H9 (cell line): ENCODE measurements at regions not wholly inside any gene's neighbourhood (a gene's known extent, or its start where the extent isn't known, plus 50 kb on each side); places are given as distances from the start of the nearest gene placed in this dataset.

Experiments used
- DNase-seq: peaks from one replicate; pipeline ENCODE4 v3.0.0-alpha.2; 2017
- H2AFZ ChIP-seq: one replicate; pipeline ENCODE4 v1.6.1; 2013; ENCODE audit warnings: mild to moderate bottlenecking, low read length, control low read depth, moderate library complexity
- H2AK5ac ChIP-seq: 2 replicates; pipeline ENCODE4 v1.6.1; 2013; ENCODE audit warnings: low read length, control low read depth, mixed read lengths; ENCODE audit not compliant: insufficient read length
- H2BK120ac ChIP-seq: one replicate; pipeline ENCODE4 v1.6.1; 2013; ENCODE audit warnings: low read depth, mild to moderate bottlenecking, low read length, control low read depth, inconsistent platforms; ENCODE audit not compliant: poor library complexity, severe bottlenecking
- H2BK12ac ChIP-seq: 2 replicates; pipeline ENCODE4 v1.6.1; 2013; ENCODE audit warnings: low read length, control low read depth, mixed read lengths, low read depth; ENCODE audit not compliant: insufficient read length
- H2BK15ac ChIP-seq: 2 replicates; pipeline ENCODE4 v1.6.1; 2013; ENCODE audit warnings: low read depth, low read length, control low read depth
- H2BK20ac ChIP-seq: one replicate; pipeline ENCODE4 v1.6.1; 2013; ENCODE audit warnings: low read depth, mild to moderate bottlenecking, low read length, control low read depth, inconsistent platforms; ENCODE audit not compliant: poor library complexity, severe bottlenecking
- H2BK5ac ChIP-seq: 2 replicates; pipeline ENCODE4 v1.6.1; 2013; ENCODE audit warnings: low read length, control low read depth, mixed read lengths; ENCODE audit not compliant: insufficient read length
- H3K14ac ChIP-seq: 2 replicates; pipeline ENCODE4 v1.6.1; 2013; ENCODE audit warnings: low read length, control low read depth; ENCODE audit not compliant: insufficient read depth
- H3K18ac ChIP-seq: 2 replicates; pipeline ENCODE4 v1.6.1; 2013; ENCODE audit warnings: low read depth, mild to moderate bottlenecking, mixed read lengths, low read length, control low read depth; ENCODE audit not compliant: insufficient read length
- H3K23ac ChIP-seq: 2 replicates; pipeline ENCODE4 v1.6.1; 2013; ENCODE audit warnings: low read length, control low read depth, mixed read lengths, low read depth; ENCODE audit not compliant: insufficient read length
- H3K23me2 ChIP-seq: 2 replicates; pipeline ENCODE4 v1.6.1; 2013; ENCODE audit warnings: low read depth, mild to moderate bottlenecking, mixed read lengths, low read length, control low read depth; ENCODE audit not compliant: insufficient read length, poor library complexity, severe bottlenecking
- H3K27ac ChIP-seq: 2 replicates; pipeline ENCODE4 v1.5.1; 2013; ENCODE audit warnings: low read length, control low read depth, mixed read lengths, low read depth; ENCODE audit not compliant: insufficient read length
- H3K27me3 ChIP-seq: 2 replicates; pipeline ENCODE4 v1.6.1; 2013; ENCODE audit warnings: low read length, control low read depth, inconsistent platforms; ENCODE audit not compliant: insufficient read depth
- H3K4ac ChIP-seq: 2 replicates; pipeline ENCODE4 v1.6.1; 2013; ENCODE audit warnings: low read depth, mild to moderate bottlenecking, control low read depth, inconsistent platforms, low read length, moderate library complexity
- H3K4me1 ChIP-seq: 2 replicates; pipeline ENCODE4 v1.6.1; 2013; ENCODE audit warnings: low read length, control low read depth, inconsistent platforms; ENCODE audit not compliant: insufficient read depth
- H3K4me2 ChIP-seq: 2 replicates; pipeline ENCODE4 v1.6.1; 2013; ENCODE audit warnings: low read length, control low read depth, mixed read lengths; ENCODE audit not compliant: insufficient read length, insufficient read depth
- H3K56ac ChIP-seq: 2 replicates; pipeline ENCODE4 v1.6.1; 2013; ENCODE audit warnings: low read depth, mild to moderate bottlenecking, mixed read lengths, low read length, control low read depth; ENCODE audit not compliant: insufficient read length
- H3K79me1 ChIP-seq: 2 replicates; pipeline ENCODE4 v1.6.1; 2013; ENCODE audit warnings: low read depth, mild to moderate bottlenecking, moderate library complexity, low read length, control low read depth, inconsistent platforms; ENCODE audit not compliant: insufficient read depth, poor library complexity, severe bottlenecking
- H3K79me2 ChIP-seq: 2 replicates; pipeline ENCODE4 v1.6.1; 2013; ENCODE audit warnings: low read length, control low read depth, inconsistent platforms; ENCODE audit not compliant: insufficient read depth
- H3K9ac ChIP-seq: 2 replicates; pipeline ENCODE4 v1.6.1; 2013; ENCODE audit warnings: low read length, control low read depth, mixed read lengths; ENCODE audit not compliant: insufficient read length; ENCODE audit errors: extremely low read depth
- H3K9me3 ChIP-seq: one replicate; pipeline ENCODE4 v1.6.1; 2013; ENCODE audit warnings: low read depth, low read length, inconsistent platforms; ENCODE audit not compliant: control insufficient read depth
- H3T11ph ChIP-seq: one replicate; pipeline ENCODE4 v1.6.1; 2013; ENCODE audit warnings: mild to moderate bottlenecking, low read length, control low read depth, inconsistent platforms
- H4K20me1 ChIP-seq: one replicate; pipeline ENCODE4 v1.6.1; 2013; ENCODE audit not compliant: control insufficient read depth, insufficient read length, insufficient read depth
- H4K5ac ChIP-seq: 2 replicates; pipeline ENCODE4 v1.6.1; 2013; ENCODE audit warnings: low read depth, mild to moderate bottlenecking, mixed read lengths, low read length, control low read depth; ENCODE audit not compliant: insufficient read length
- H4K8ac ChIP-seq: replicated peaks from 2 replicates; pipeline ENCODE4 v1.6.1; 2013; ENCODE audit warnings: low read length, control low read depth, mixed read lengths, low read depth; ENCODE audit not compliant: insufficient read length
- H4K91ac ChIP-seq: 2 replicates; pipeline ENCODE4 v1.6.1; 2013; ENCODE audit warnings: low read depth, mild to moderate bottlenecking, moderate library complexity, mixed read lengths, low read length, control low read depth; ENCODE audit not compliant: insufficient read length
- H3K27ac Mint-ChIP-seq, 3 experiments: 2 replicates in 2 of 3; 3 replicates in 1 of 3; pipeline ENCODE4 v1.8.0; 2020 to 2021; ENCODE audit warnings: mixed read lengths in 3 of 3, mild to moderate bottlenecking in 1 of 3, moderate library complexity in 1 of 3
- H3K27me3 Mint-ChIP-seq: 2 replicates; pipeline ENCODE4 v1.8.0; 2021; ENCODE audit warnings: low read depth, mild to moderate bottlenecking, moderate library complexity, mixed read lengths
- H3K36me3 Mint-ChIP-seq, 3 experiments: 2 replicates in 2 of 3; 3 replicates in 1 of 3; pipeline ENCODE4 v1.8.0; 2020 to 2021; ENCODE audit warnings: low read depth in 3 of 3, mixed read lengths in 3 of 3; ENCODE audit not compliant: insufficient read depth in 1 of 3
- H3K4me1 Mint-ChIP-seq, 2 experiments: 2 replicates each; pipeline ENCODE4 v1.8.0; 2020; ENCODE audit warnings: mixed read lengths in 2 of 2
- H3K4me3 Mint-ChIP-seq, 2 experiments: 2 replicates in 1 of 2; 3 replicates in 1 of 2; pipeline ENCODE4 v1.8.0; 2020 to 2021; ENCODE audit warnings: mild to moderate bottlenecking in 2 of 2, mixed read lengths in 2 of 2, moderate library complexity in 1 of 2
- H3K9me3 Mint-ChIP-seq, 2 experiments: 2 replicates in 1 of 2; 3 replicates in 1 of 2; pipeline ENCODE4 v1.8.0; 2020; ENCODE audit warnings: mild to moderate bottlenecking in 2 of 2, mixed read lengths in 2 of 2, moderate library complexity in 1 of 2
- CTCF ChIP-seq: fragments of 200-600 bp; sonication (generic); conservative IDR thresholded peaks from 3 replicates; pipeline ENCODE4 v1.8.0; 2021; ENCODE audit warnings: antibody characterized with exemption, mild to moderate bottlenecking
- WGBS: extraction: QIAGEN DNeasy Blood & Tissue Kit; methylation state at CpG from one replicate; pipeline ENCODE4 v1.1.7; 2013; ENCODE audit warnings: missing lambda C conversion rate, low lambda C conversion rate, mixed read lengths; ENCODE audit not compliant: insufficient read length; ENCODE audit errors: extremely low coverage; 5-methylcytosine and 5-hydroxymethylcytosine counted together

DNA sequence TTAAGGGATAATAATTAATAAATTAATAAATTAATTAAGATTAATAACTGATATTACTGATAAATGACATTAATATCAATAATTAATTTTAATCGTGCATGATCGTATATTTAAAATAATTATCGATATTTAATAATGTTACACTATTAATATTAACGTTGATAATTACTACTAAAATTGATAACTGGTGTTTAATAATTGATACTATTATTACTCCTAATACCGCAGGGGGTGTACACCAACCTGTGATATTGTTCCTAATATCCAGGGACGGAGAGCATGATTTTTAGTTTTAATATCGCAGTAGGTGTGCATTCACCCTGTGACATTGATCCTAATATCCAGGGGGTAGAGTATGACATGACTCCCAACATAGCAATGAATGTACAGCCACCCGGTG lies 1930.8 kb downstream of the SUCLG1 start:
- Histone ChIP-seq H2BK5ac (no peak overlapping the region), H3K56ac (no peak overlapping the region), H3K4ac (no peak overlapping the region), H3K9me3 (no peaks in the 10 kb centered on the region), H3K23me2 (no peaks in the 10 kb centered on the region), H3K79me1 (no peaks in the 10 kb centered on the region), H2AK5ac (no peak overlapping the region), H3K27me3 (no peaks in the 10 kb centered on the region), H4K8ac (no peak overlapping the region), H3K14ac (no peak overlapping the region), H4K20me1 (no peaks in the 10 kb centered on the region), H4K91ac (no peak overlapping the region), H3K4me2 (no peak overlapping the region), H2BK15ac (no peak overlapping the region), H2BK120ac (no peak overlapping the region), H4K5ac (no peak overlapping the region), H3K18ac (no peak overlapping the region), H2AFZ (no peak overlapping the region), H3K9ac (no peak overlapping the region), H3K4me1 (no peaks in the 10 kb centered on the region), H3K27ac (no peak overlapping the region), H3K23ac (no peak overlapping the region), H3K79me2 (no peaks in the 10 kb centered on the region), H2BK20ac (no peak overlapping the region), H3T11ph (no peak overlapping the region), H2BK12ac (no peak overlapping the region)
- Mint-ChIP-seq H3K9me3 (peaks cover 0 to 3% of the 10 kb centered on the region in 2 experiments; a peak in 2 of 5 replicates), H3K27me3 (no peaks in the 10 kb centered on the region), H3K4me1 (no peaks in the 10 kb centered on the region), H3K4me3 (no peak overlapping the region), H3K27ac (no peak overlapping the region), H3K36me3 (no peaks in the 10 kb centered on the region)
- DNase-seq: no peak
- no CpG with 5 or more reads among the region's 8 CpGs for WGBS
- TF ChIP-seq CTCF: no peak
